ENCODE measurements at regions not wholly inside any gene's neighbourhood (a gene's known extent, or its start where the extent isn't known, plus 50 kb on each side); places are given as distances from the start of the nearest gene placed in this dataset.

GRCh38 chr9:90162819-90163218, 479.8 kb downstream of the DIRAS2 start:
- TF ChIP-seq EZH2 (IDR thresholded peaks at IDR 0.05; ENCODE audit: low read length) (no peak), CTCF (optimal IDR thresholded peaks at IDR 0.05 in 1 of 3, IDR thresholded peaks at IDR 0.05 in 1 of 3, conservative IDR thresholded peaks at IDR 0.05 in 1 of 3; ENCODE audit: extremely low read depth in 1 of 3, insufficient read depth in 2 of 3, low read length in 3 of 3) (no peak)

Measured in keratinocyte (primary cell).